ENCODE measurements at regions not wholly inside any gene's neighbourhood (a gene's known extent, or its start where the extent isn't known, plus 50 kb on each side); places are given as distances from the start of the nearest gene placed in this dataset.

GRCh38 chr13:109309625-109310363 is 476.6 kb downstream of the IRS2 start:
- Mint-ChIP-seq H3K27ac (peak overlapping the region; percentile 89), H3K9me3 (ENCODE audit: low read depth) (peaks cover 4% of the 10 kb centered on the region), H3K4me1 (ENCODE audit: low read depth) (peaks cover 31% of the 10 kb centered on the region), H3K4me3 (ENCODE audit: low read depth) (no peak overlapping the region), H3K27me3 (peaks cover 9% of the 10 kb centered on the region), H3K36me3 (ENCODE audit: insufficient read depth) (no peaks in the 10 kb centered on the region)
- no peak for DNase-seq (ENCODE audit: low spot score, unreplicated experiment)
- TF ChIP-seq CTCF (IDR thresholded peaks at IDR 0.05; ENCODE audit: unreplicated experiment) = no peak

GRCh38 chr13:109307027-109307426 is 479.4 kb downstream of the IRS2 start:
- no peaks in the 10 kb centered on the region for H3K36me3 Mint-ChIP-seq (ENCODE audit: insufficient read depth)
- H3K4me3 Mint-ChIP-seq (ENCODE audit: low read depth) = no peak overlapping the region
- H3K27ac Mint-ChIP-seq = no peak overlapping the region
- TF ChIP-seq CTCF (IDR thresholded peaks at IDR 0.05; ENCODE audit: unreplicated experiment) = no peak
- peaks cover 28% of the 10 kb centered on the region for H3K4me1 Mint-ChIP-seq (ENCODE audit: low read depth)
- H3K27me3 Mint-ChIP-seq = peaks cover 12% of the 10 kb centered on the region
- no peak for DNase-seq (ENCODE audit: low spot score, unreplicated experiment)
- H3K9me3 Mint-ChIP-seq (ENCODE audit: low read depth) = no peaks in the 10 kb centered on the region

- no peak overlapping the region for H3K27ac Mint-ChIP-seq
These were observed 484.7 kb downstream of the IRS2 start for GRCh38 chr13:109301726-109302125.

GRCh38 chr13:109301276-109301675 is 485.1 kb downstream of the IRS2 start:
- H3K36me3 Mint-ChIP-seq (ENCODE audit: insufficient read depth) = no peaks in the 10 kb centered on the region
- DNase-seq (ENCODE audit: low spot score, unreplicated experiment) = no peak
- no peak for TF ChIP-seq CTCF (IDR thresholded peaks at IDR 0.05; ENCODE audit: unreplicated experiment)
- no peaks in the 10 kb centered on the region for H3K4me1 Mint-ChIP-seq (ENCODE audit: low read depth)
- peaks cover 4% of the 10 kb centered on the region for H3K9me3 Mint-ChIP-seq (ENCODE audit: low read depth)
- H3K27ac Mint-ChIP-seq = no peak overlapping the region
- no peak overlapping the region for H3K4me3 Mint-ChIP-seq (ENCODE audit: low read depth)
- peaks cover 8% of the 10 kb centered on the region for H3K27me3 Mint-ChIP-seq

More at GRCh38 chr13:109301726-109302125, 484.7 kb downstream of the IRS2 start:
- peaks cover 4% of the 10 kb centered on the region for H3K9me3 Mint-ChIP-seq (ENCODE audit: low read depth)
- no peak for DNase-seq (ENCODE audit: low spot score, unreplicated experiment)
- H3K27me3 Mint-ChIP-seq = peaks cover 8% of the 10 kb centered on the region
- no peak for TF ChIP-seq CTCF (IDR thresholded peaks at IDR 0.05; ENCODE audit: unreplicated experiment)
- no peaks in the 10 kb centered on the region for H3K4me1 Mint-ChIP-seq (ENCODE audit: low read depth)
- no peak overlapping the region for H3K4me3 Mint-ChIP-seq (ENCODE audit: low read depth)
- no peaks in the 10 kb centered on the region for H3K36me3 Mint-ChIP-seq (ENCODE audit: insufficient read depth)

- H3K27ac Mint-ChIP-seq = no peak overlapping the region
- no peak for DNase-seq (ENCODE audit: low spot score, unreplicated experiment)
These were observed 488.8 kb downstream of the IRS2 start for GRCh38 chr13:109297628-109298027.

More at GRCh38 chr13:109297628-109298027, 488.8 kb downstream of the IRS2 start:
- Mint-ChIP-seq H3K27me3 (peaks cover 5% of the 10 kb centered on the region), H3K9me3 (ENCODE audit: low read depth) (peaks cover 4% of the 10 kb centered on the region), H3K4me1 (ENCODE audit: low read depth) (no peaks in the 10 kb centered on the region), H3K36me3 (ENCODE audit: insufficient read depth) (no peaks in the 10 kb centered on the region), H3K4me3 (ENCODE audit: low read depth) (no peak overlapping the region)
- TF ChIP-seq CTCF (IDR thresholded peaks at IDR 0.05; ENCODE audit: unreplicated experiment) = no peak

Data from progenitor cell of endocrine pancreas (in vitro differentiated cells).